Duodenal mucosa (tissue), 2 donors: ENCODE measurements at regions not wholly inside any gene's neighbourhood (a gene's known extent, or its start where the extent isn't known, plus 50 kb on each side); places are given as distances from the start of the nearest gene placed in this dataset.
A peak's percentile ranks its signal among the peaks of the same experiment; 100 is the strongest.
"Not testable (repeated sequence)": the region's sequence is repeated elsewhere in the genome, so short reads cannot be mapped to it uniquely, and the experiment has no call there.

Experiments used
- H3K27ac ChIP-seq: one replicate; pipeline ENCODE4 v1.7.0; 2013; ENCODE audit warnings: low read depth, low read length
- H3K27me3 ChIP-seq, 2 donors: one replicate each; pipeline ENCODE4 v1.7.0; 2013; ENCODE audit warnings: low read length in 2 of 2, control low read depth in 1 of 2; ENCODE audit not compliant: insufficient read depth in 2 of 2, control insufficient read depth in 1 of 2
- H3K36me3 ChIP-seq, 2 donors: one replicate each; pipeline ENCODE4 v1.7.0; 2013; ENCODE audit warnings: low read length in 2 of 2, control low read depth in 1 of 2; ENCODE audit not compliant: insufficient read depth in 2 of 2, control insufficient read depth in 1 of 2
- H3K4me1 ChIP-seq, 2 donors: one replicate each; pipeline ENCODE4 v1.7.0; 2013; ENCODE audit warnings: low read length in 2 of 2, control low read depth in 1 of 2; ENCODE audit not compliant: insufficient read depth in 2 of 2, control insufficient read depth in 1 of 2
- H3K4me3 ChIP-seq, 2 donors: one replicate each; pipeline ENCODE4 v1.7.0; 2013; ENCODE audit warnings: low read length in 2 of 2, low read depth in 1 of 2
- H3K9ac ChIP-seq, 2 donors: one replicate each; pipeline ENCODE4 v1.7.0; 2013; ENCODE audit warnings: low read length in 2 of 2, low read depth in 1 of 2
- H3K9me3 ChIP-seq, 2 donors: one replicate each; pipeline ENCODE4 v1.7.0; 2013; ENCODE audit warnings: low read length in 2 of 2, control low read depth in 1 of 2; ENCODE audit not compliant: control insufficient read depth in 1 of 2

DNA sequence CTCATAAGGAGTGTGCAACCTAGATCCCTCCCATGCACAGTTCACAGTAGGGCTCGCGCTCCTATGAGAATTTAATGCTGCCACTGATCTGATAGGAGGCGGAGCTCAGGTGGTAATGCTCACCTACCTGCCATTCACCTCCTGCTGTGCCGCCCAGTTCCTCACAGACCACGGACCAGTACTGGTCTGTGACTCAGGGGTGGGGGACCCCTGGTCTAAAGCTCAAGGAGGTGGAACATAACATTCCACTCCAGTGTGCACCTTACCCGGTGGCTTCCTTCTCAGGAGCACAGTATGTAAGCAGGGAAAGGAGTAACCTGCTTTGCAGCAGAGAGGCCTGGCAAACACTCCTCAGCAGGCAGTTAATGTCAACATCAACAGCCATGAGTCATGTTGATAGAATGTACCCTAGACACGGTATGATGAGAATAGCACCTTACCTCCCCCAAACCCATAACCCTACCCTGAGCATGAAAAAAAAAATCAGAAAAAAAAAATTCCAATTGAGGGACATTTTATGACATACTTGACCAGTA is 273.5 kb downstream of the FGFR2 start:
- Histone ChIP-seq H3K27me3 (peaks cover 0 to 2% of the 10 kb centered on the region in 2 donors), H3K9ac (no peak overlapping the region), H3K4me1 (no peaks in the 10 kb centered on the region), H3K4me3 (no peak overlapping the region), H3K9me3 (peaks cover 0 to 2% of the 10 kb centered on the region in 2 donors), H3K36me3 (no peaks in the 10 kb centered on the region), H3K27ac (no peak overlapping the region)

DNA sequence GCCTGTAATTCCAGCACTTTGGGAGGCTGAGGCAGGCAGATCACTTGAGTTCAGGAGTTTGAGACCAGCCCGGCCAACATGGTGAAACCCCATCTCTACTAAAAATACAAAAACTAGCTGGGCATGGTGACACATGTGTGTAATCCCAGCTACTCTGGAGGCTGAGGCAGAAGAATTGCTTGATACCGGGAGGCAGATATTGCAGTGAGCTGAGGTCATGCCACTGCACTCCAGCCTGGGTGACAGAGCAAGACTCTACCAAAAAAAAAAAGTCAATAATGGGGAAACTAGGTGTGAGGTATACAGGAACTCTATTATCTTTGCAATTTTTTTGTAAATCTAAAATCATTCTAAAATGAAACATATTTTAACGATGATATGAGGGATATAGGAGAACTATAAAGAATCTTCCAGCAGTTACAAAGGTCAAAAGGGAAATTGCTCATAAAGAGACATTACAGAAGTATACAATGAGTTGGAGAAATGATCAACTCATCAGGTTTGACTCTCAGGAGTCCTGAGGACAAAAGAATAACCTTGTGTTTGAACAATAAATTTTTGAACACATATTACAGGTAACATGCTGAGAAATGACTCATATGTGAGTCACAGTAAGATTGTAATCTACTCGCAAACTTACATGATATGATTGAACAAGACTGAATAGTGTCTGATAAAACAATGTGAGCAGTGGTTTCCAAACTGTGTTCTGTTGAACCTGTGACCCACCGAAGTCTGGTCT is 272.6 kb downstream of the FGFR2 start:
- Histone ChIP-seq H3K4me3 (no peak overlapping the region), H3K4me1 (no peaks in the 10 kb centered on the region), H3K27me3 (peaks cover 0 to 2% of the 10 kb centered on the region in 2 donors), H3K9me3 (peaks cover 0 to 2% of the 10 kb centered on the region in 2 donors), H3K9ac (no peak overlapping the region), H3K36me3 (no peaks in the 10 kb centered on the region), H3K27ac (no peak overlapping the region)

DNA sequence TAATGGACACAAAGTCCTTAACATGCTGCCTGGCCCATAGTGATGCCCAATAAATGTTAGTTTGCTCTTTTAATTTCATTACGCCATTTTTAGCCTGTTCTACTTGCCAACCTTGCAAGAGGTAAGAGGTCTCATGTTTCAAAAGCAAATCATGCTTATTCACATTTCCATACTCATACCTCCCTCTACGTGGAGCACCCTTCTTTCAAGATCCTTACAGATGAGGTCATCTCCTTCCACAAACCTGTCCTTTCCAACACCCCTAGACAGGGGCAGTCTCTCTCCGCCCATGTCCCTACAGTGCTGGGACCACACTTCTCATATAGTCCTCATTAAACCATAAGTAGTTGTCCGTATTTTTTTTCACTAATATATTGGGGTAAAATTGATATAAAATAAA is 271.3 kb downstream of the FGFR2 start:
- H3K9ac ChIP-seq: no peak overlapping the region
- H3K27ac ChIP-seq: no peak overlapping the region
- peaks cover 0 to 2% of the 10 kb centered on the region in 2 donors for H3K27me3 ChIP-seq
- H3K36me3 ChIP-seq: no peaks in the 10 kb centered on the region
- H3K4me1 ChIP-seq: no peaks in the 10 kb centered on the region
- peaks cover 0 to 2% of the 10 kb centered on the region in 2 donors for H3K9me3 ChIP-seq
- no peak overlapping the region for H3K4me3 ChIP-seq

DNA sequence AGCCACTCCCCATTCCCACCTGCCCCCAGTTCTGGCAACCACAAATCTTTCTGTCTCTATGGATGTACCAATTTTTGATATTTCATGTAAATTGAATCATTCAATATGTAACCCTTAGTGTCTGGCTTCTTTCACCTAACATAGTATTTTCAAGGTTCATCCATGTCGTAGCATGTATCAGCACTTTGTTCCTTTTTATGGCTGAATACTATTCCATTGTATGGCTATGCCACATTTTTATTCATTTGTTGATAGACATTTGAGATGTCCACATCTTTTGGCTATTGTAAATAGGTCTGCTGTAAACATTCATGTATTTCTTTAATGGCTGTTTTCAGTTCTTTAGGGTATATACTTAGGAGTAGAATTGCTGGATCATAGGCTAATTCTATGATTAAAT is 270.5 kb downstream of the FGFR2 start:
- no peaks in the 10 kb centered on the region for H3K36me3 ChIP-seq
- peaks cover 0 to 2% of the 10 kb centered on the region in 2 donors for H3K9me3 ChIP-seq
- H3K27ac ChIP-seq: no peak overlapping the region
- no peak overlapping the region for H3K9ac ChIP-seq
- H3K4me3 ChIP-seq: no peak overlapping the region
- peaks cover 0 to 2% of the 10 kb centered on the region in 2 donors for H3K27me3 ChIP-seq
- H3K4me1 ChIP-seq: no peaks in the 10 kb centered on the region

DNA sequence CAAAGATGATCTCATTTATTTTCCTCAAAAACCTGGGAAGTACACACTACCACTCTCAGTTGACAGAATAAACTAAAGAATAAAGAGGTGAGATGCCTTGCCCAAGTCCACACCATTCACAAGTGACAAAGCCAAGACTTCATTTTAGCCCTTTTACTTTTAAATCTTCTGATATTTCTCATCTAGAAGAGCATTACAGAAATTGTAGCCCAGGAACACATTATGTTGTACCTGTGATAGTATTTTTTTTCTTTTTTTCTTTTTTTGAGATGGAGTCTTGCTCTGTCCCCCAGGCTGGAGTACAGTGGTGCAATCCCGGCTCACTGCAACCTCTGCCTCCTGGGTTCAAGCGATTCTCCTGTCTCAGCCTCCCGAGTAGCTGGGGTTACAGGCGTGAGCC is 268.6 kb downstream of the FGFR2 start:
- not testable (repeated sequence) for H3K4me1 ChIP-seq, H3K27me3 ChIP-seq, H3K9ac ChIP-seq, H3K27ac ChIP-seq, H3K9me3 ChIP-seq, H3K36me3 ChIP-seq, H3K4me3 ChIP-seq

DNA sequence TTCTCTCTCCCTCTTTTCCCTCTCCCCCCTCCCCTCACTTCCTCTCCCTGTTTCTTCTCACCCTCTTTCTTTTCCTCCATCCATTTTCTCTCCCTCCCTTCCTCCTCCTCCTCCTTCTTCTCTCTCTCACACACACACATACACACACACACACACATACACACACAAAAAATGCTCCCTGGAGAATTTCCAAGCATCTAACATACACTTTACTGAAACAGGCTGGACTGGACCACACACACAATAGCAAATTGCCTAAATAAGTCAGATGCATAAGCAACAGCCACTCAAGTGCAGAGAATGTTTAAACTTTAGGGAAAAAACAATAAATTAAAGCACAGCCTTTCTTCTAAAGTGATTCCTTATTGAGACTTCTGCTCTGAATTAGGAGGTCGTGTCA is 267.7 kb downstream of the FGFR2 start:
- Histone ChIP-seq H3K9ac (no peak overlapping the region), H3K4me1 (no peaks in the 10 kb centered on the region), H3K4me3 (no peak overlapping the region), H3K27me3 (no peaks in the 10 kb centered on the region), H3K27ac (no peak overlapping the region), H3K9me3 (peaks cover 0 to 2% of the 10 kb centered on the region in 2 donors), H3K36me3 (no peaks in the 10 kb centered on the region)

DNA sequence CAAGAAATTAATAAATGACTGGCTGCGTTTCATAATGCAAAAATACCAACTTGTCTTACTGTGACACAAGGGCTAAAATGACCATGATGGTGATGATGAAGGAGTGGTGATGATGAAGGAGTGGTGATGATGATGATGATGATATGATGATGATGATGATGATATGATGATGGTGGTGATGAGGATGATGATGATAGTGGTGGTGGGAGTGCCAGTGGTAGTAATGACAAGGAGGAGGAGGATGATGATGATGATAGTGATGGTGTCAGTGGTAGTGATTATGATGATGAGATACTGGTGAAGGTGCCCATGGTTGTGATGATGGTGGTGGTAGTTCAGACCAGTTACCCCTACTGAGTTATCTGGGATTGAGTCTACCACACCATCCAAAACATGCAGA is 265.9 kb downstream of the FGFR2 start:
- no peak overlapping the region for H3K9ac ChIP-seq
- H3K36me3 ChIP-seq: no peaks in the 10 kb centered on the region
- no peak overlapping the region for H3K27ac ChIP-seq
- H3K27me3 ChIP-seq: no peaks in the 10 kb centered on the region
- H3K9me3 ChIP-seq: peaks cover 0 to 2% of the 10 kb centered on the region in 2 donors
- peaks cover 0 to 11% of the 10 kb centered on the region in 2 donors for H3K4me1 ChIP-seq
- H3K4me3 ChIP-seq: no peak overlapping the region

DNA sequence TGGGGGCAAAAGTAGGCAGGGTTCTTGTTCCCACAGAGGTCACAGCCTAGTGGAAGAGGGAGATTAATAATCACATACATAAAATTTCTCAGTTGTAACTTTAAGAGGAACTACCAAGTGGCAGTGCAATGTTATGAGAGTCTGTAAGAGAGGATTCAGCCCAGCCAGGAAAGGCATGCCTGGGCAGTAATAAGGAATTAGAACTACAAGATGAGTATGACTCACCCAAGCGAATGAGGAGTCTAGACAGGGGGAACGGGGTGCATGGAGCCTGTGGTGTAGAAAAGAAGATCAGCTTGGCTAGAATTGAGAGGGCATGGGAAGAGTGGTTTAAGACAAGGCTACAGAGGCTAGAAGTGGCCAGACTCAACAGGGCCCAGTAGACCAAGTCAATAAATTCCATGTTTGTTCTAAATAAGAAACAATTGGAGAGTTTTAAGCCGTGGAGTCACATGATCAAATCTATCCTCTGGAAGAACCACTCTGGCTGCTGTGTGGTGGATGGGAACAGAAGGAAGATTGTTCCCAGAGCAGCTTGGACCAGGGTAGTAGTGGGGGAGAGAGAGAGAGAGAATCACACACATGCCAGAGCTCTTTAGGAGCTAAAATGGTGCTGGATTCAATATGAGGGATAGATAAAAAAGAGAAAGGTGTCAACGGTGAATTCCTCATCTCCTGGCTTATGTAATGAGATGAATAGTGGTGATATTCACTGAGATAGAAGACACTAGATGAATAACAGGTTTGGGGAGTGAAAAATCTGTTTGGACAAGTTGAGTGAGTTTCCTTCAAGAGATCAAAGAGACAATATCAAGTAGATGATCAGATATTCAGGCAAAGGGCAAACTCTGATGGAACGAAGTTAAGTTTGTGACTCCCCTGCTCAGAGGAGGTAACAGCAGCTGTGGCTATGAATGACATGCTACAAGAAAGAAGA is 265.1 kb downstream of the FGFR2 start:
- Histone ChIP-seq H3K4me3 (no peak overlapping the region), H3K4me1 (peaks cover 0 to 19% of the 10 kb centered on the region in 2 donors), H3K27ac (no peak overlapping the region), H3K36me3 (no peaks in the 10 kb centered on the region), H3K27me3 (no peaks in the 10 kb centered on the region), H3K9ac (no peak overlapping the region), H3K9me3 (no peaks in the 10 kb centered on the region)

DNA sequence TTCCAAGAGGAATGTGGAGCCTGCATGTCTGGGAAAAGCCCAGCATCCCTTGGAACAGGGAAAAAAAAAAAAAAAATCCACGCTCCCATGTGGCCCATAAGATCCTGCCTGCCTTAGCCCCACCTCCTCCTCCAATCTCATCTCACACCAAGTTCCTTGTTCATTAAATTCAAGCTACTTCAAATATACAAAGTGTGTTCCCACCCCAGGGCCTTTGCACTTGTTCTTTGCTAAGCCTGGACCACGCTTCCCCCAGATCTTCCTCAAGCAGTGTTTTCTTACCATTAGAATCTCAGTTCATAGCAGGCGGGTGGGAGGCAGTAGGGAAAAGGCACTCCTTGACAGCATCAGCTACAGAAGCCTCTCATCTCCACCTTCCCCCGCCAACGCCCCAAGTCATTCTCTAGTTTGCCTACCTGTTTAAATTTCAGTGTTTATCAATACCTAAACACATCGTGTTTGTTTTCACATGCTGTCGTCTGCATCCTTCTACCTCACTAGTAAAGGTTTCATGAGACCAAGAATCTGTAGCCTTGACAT is 262.8 kb downstream of the FGFR2 start:
- no peaks in the 10 kb centered on the region for H3K36me3 ChIP-seq
- no peak overlapping the region for H3K4me3 ChIP-seq
- peaks cover 0 to 26% of the 10 kb centered on the region in 2 donors for H3K4me1 ChIP-seq

DNA sequence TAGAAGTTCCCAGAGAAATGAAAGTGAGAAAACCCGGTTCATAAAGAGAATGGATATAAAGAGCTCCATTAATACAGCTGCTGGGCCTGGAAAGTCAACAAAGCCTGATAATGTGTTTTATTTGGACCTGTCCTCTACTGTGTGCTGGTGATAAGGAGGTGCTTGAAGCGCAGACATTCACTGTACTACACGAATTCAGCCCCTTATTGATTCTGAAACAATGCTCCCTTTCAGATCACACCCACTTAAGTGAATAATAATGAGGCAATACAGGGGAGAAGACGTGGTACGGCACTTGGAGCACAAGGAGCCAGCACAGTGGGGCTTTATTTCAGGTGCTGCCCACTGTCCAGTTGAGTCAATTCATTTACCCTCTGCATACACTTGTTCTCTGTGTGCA is 260.8 kb downstream of the FGFR2 start:
- Histone ChIP-seq H3K27ac (no peak overlapping the region), H3K36me3 (no peaks in the 10 kb centered on the region), H3K4me1 (peaks cover 0 to 26% of the 10 kb centered on the region in 2 donors), H3K4me3 (peak overlapping the region in 1 of 2 donors; percentile 19), H3K9me3 (no peaks in the 10 kb centered on the region), H3K9ac (no peak overlapping the region), H3K27me3 (no peaks in the 10 kb centered on the region)

More for the DNA sequence above, 262.8 kb downstream of the FGFR2 start:
- H3K27ac ChIP-seq: no peak overlapping the region
- H3K9ac ChIP-seq: no peak overlapping the region
- H3K9me3 ChIP-seq: no peaks in the 10 kb centered on the region
- H3K27me3 ChIP-seq: no peaks in the 10 kb centered on the region
